Hepatocyte (in vitro differentiated cells): ENCODE measurements at regions not wholly inside any gene's neighbourhood (a gene's known extent, or its start where the extent isn't known, plus 50 kb on each side); places are given as distances from the start of the nearest gene placed in this dataset.

Experiments used
- CTCF ChIP-seq: fragments of 200-600 bp; sonication (generic); IDR thresholded peaks from 2 replicates; pipeline ENCODE4 v1.5.1; 2016; ENCODE audit warnings: antibody characterized with exemption, mild to moderate bottlenecking; ENCODE audit not compliant: poor library complexity
- EZH2 ChIP-seq: fragments of 200-600 bp; sonication (generic); IDR thresholded peaks from 2 replicates; pipeline ENCODE4 v1.6.1; 2016; ENCODE audit warnings: antibody characterized with exemption, mild to moderate bottlenecking, borderline replicate concordance

DNA sequence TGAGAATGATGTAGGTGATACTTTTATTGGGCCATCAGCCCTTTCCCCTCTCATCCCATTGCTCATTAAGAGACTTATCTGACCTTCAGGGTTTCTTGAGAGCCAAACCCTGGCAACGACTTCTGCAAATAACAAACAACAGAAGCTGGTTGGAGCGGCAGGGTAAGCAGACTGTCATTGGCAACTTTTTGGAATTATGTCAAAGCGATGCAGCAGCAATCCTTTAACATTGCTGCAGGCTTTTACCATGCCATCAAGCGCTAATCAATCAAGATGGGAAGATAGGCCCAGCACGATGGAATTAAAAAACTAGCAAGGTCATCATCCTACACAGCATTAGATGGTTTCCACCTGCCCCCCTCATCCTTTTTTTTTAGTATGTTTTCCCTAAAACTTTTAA is 406.1 kb upstream of the PDE3A start:
- no peak for TF ChIP-seq CTCF
- no peak for TF ChIP-seq EZH2
